H1 (cell line): ENCODE measurements at regions not wholly inside any gene's neighbourhood (a gene's known extent, or its start where the extent isn't known, plus 50 kb on each side); places are given as distances from the start of the nearest gene placed in this dataset.

Experiments
- CTCF ChIA-PET: fragments of 300-600 bp; sonication (Branson Sonifier 250); formaldehyde crosslinking; loops from one replicate; lab custom pipeline; 2021; ENCODE audit not compliant: partially characterized antibody; lab: Charles Lee
- POLR2A ChIA-PET: fragments of 300-600 bp; sonication (Branson Sonifier 250); formaldehyde crosslinking; loops from one replicate; lab custom pipeline; 2021; ENCODE audit warnings: inconsistent platforms; ENCODE audit not compliant: partially characterized antibody; lab: Charles Lee
- DNase-seq, 2 experiments: peaks; one replicate each; pipeline versions ENCODE4 v3.0.0 to v3.0.0-alpha.2; 2010 to 2022; ENCODE audit warnings: low spot score in 2 of 2, low read depth in 1 of 2, mixed read lengths in 1 of 2
- FAIRE-seq: peaks from 2 replicates; lab custom pipeline; 2011; peaks lifted over from hg19 to GRCh38; lab: Jason Lieb, UNC
- H2AFZ ChIP-seq: 2 replicates; pipeline ENCODE4 v1.8.1; 2012; ENCODE audit warnings: low read length, inconsistent platforms
- H2AK5ac ChIP-seq: 2 replicates; pipeline ENCODE4 v1.6.1; 2013; ENCODE audit warnings: low read depth, low read length
- H2BK120ac ChIP-seq: replicated peaks from 2 replicates; pipeline ENCODE3; 2013; ENCODE audit warnings: low read depth, low read length, inconsistent platforms
- H2BK12ac ChIP-seq: 2 replicates; pipeline ENCODE4 v1.6.1; 2013; ENCODE audit warnings: low read depth, low read length
- H2BK15ac ChIP-seq: 2 replicates; pipeline ENCODE4 v1.6.1; 2013; ENCODE audit warnings: low read length
- H2BK20ac ChIP-seq: 2 replicates; pipeline ENCODE4 v1.6.1; 2013; ENCODE audit warnings: low read length
- H2BK5ac ChIP-seq: 2 replicates; pipeline ENCODE4 v1.6.1; 2013; ENCODE audit warnings: low read depth, low read length
- H3K14ac ChIP-seq: 2 replicates; pipeline ENCODE4 v1.6.1; 2013; ENCODE audit warnings: inconsistent platforms; ENCODE audit not compliant: insufficient read length
- H3K18ac ChIP-seq: 2 replicates; pipeline ENCODE4 v1.6.1; 2013; ENCODE audit warnings: low read length; ENCODE audit errors: extremely low read depth
- H3K23ac ChIP-seq: 2 replicates; pipeline ENCODE4 v1.6.1; 2013; ENCODE audit warnings: inconsistent platforms; ENCODE audit not compliant: insufficient read length
- H3K23me2 ChIP-seq: 2 replicates; pipeline ENCODE4 v1.6.1; 2013; ENCODE audit warnings: low read depth, low read length
- H3K27ac ChIP-seq: 2 replicates; pipeline ENCODE4 v1.6.1; 2011; ENCODE audit warnings: low read depth, low read length, inconsistent platforms
- H3K27me3 ChIP-seq, 4 experiments: replicated peaks in 1 of 4; 1 replicate in 1 of 4; 2 replicates in 3 of 4; pipeline versions ENCODE4 v1.6.1 to v1.8.1; 2011 to 2013; ENCODE audit warnings: low read length in 3 of 4, mild to moderate bottlenecking in 3 of 4, inconsistent platforms in 2 of 4, mixed read lengths in 2 of 4, moderate library complexity in 1 of 4; ENCODE audit not compliant: control insufficient read depth in 3 of 4, insufficient read depth in 3 of 4; ENCODE audit errors: extremely low read depth in 1 of 4
- H3K36me3 ChIP-seq, 4 experiments: 2 replicates each; pipeline versions ENCODE4 v1.6.1 to v1.8.1; 2011 to 2013; ENCODE audit warnings: mild to moderate bottlenecking in 4 of 4, low read length in 3 of 4, moderate library complexity in 2 of 4, control low read depth in 1 of 4, inconsistent platforms in 1 of 4; ENCODE audit not compliant: insufficient read depth in 4 of 4, control insufficient read depth in 2 of 4
- H3K4ac ChIP-seq: replicated peaks from 2 replicates; pipeline ENCODE3; 2013; ENCODE audit warnings: low read length, low read depth, mixed read lengths, inconsistent platforms; ENCODE audit not compliant: insufficient read length
- H3K4me1 ChIP-seq, 4 experiments: replicated peaks in 1 of 4; 1 replicate in 1 of 4; 2 replicates in 3 of 4; pipeline versions ENCODE4 v1.6.1 to v1.8.1; 2011 to 2013; ENCODE audit warnings: low read length in 3 of 4, inconsistent platforms in 2 of 4, mixed read lengths in 1 of 4; ENCODE audit not compliant: insufficient read depth in 4 of 4, control insufficient read depth in 3 of 4
- H3K4me2 ChIP-seq, 2 experiments: 2 replicates each; pipeline versions ENCODE4 v1.6.1 to v1.8.1; 2011 to 2013; ENCODE audit warnings: low read depth in 2 of 2, low read length in 2 of 2, control low read depth in 1 of 2, inconsistent platforms in 1 of 2, mild to moderate bottlenecking in 1 of 2; ENCODE audit not compliant: insufficient read depth in 1 of 2
- H3K4me3 ChIP-seq, 4 experiments: fragments of 200-600, 300-600 bp in 1 of 4; sonication (generic), shearing (Covaris generic), sonication (Bioruptor Twin) in 1 of 4; 2 replicates each; pipeline versions ENCODE4 v1.5.1 to v1.8.1; 2011 to 2016; ENCODE audit warnings: low read length in 4 of 4, low read depth in 3 of 4, control low read depth in 2 of 4, inconsistent platforms in 2 of 4, mild to moderate bottlenecking in 2 of 4, mixed read lengths in 1 of 4, moderate library complexity in 1 of 4; ENCODE audit not compliant: insufficient read depth in 2 of 4; ENCODE audit errors: extremely low read depth in 1 of 4
- H3K56ac ChIP-seq: replicated peaks from 2 replicates; pipeline ENCODE3; 2013; ENCODE audit warnings: low read depth, mild to moderate bottlenecking, mixed read lengths, low read length, inconsistent platforms; ENCODE audit not compliant: insufficient read length
- H3K79me1 ChIP-seq: 2 replicates; pipeline ENCODE4 v1.6.1; 2013; ENCODE audit warnings: low read depth, low read length, control low read depth
- H3K79me2 ChIP-seq, 2 experiments: 2 replicates each; pipeline versions ENCODE4 v1.6.1 to v1.8.1; 2012 to 2013; ENCODE audit warnings: low read length in 2 of 2, mild to moderate bottlenecking in 2 of 2, inconsistent platforms in 1 of 2; ENCODE audit not compliant: insufficient read depth in 2 of 2, control insufficient read depth in 1 of 2
- H3K9ac ChIP-seq, 4 experiments: replicated peaks in 1 of 4; 1 replicate in 1 of 4; 2 replicates in 3 of 4; pipeline versions ENCODE4 v1.6.1 to v1.8.1; 2011 to 2013; ENCODE audit warnings: low read depth in 3 of 4, low read length in 3 of 4, control low read depth in 2 of 4, mild to moderate bottlenecking in 2 of 4, moderate library complexity in 2 of 4, inconsistent platforms in 1 of 4; ENCODE audit errors: extremely low read depth in 1 of 4
- H3K9me3 ChIP-seq, 2 experiments: 2 replicates each; pipeline versions ENCODE4 v1.6.1 to v1.8.1; 2012 to 2013; ENCODE audit warnings: mild to moderate bottlenecking in 2 of 2, moderate library complexity in 2 of 2, control low read depth in 1 of 2, inconsistent platforms in 1 of 2, low read depth in 1 of 2, low read length in 1 of 2, mixed read lengths in 1 of 2; ENCODE audit not compliant: insufficient read depth in 2 of 2
- H4K20me1 ChIP-seq, 2 experiments: replicated peaks in 1 of 2; 2 replicates each; pipeline versions ENCODE3 to v1.8.1; 2011 to 2013; ENCODE audit warnings: inconsistent platforms in 2 of 2, low read length in 2 of 2, mild to moderate bottlenecking in 1 of 2; ENCODE audit not compliant: insufficient read depth in 2 of 2, control insufficient read depth in 1 of 2
- H4K5ac ChIP-seq: 2 replicates; pipeline ENCODE4 v1.6.1; 2013; ENCODE audit warnings: low read length, low read depth, mixed read lengths, inconsistent platforms; ENCODE audit not compliant: insufficient read length
- H4K8ac ChIP-seq: 2 replicates; pipeline ENCODE4 v1.8.0; 2013; ENCODE audit warnings: mild to moderate bottlenecking, moderate library complexity, low read length, inconsistent platforms; ENCODE audit not compliant: insufficient read depth; ENCODE audit errors: extremely low read depth
- H4K91ac ChIP-seq: replicated peaks from 2 replicates; pipeline ENCODE3; 2013; ENCODE audit warnings: low read length, mixed read lengths, inconsistent platforms; ENCODE audit not compliant: insufficient read length
- CHD2 ChIP-seq: IDR thresholded peaks from 2 replicates; pipeline ENCODE4 v1.6.1; 2012; ENCODE audit warnings: low read length, improper control_type of control experiment
- EGR1 ChIP-seq: IDR thresholded peaks from 2 replicates; pipeline ENCODE4 v1.6.1; 2011; ENCODE audit warnings: low read depth, low read length, borderline replicate concordance
- MAFK ChIP-seq: IDR thresholded peaks from 2 replicates; pipeline ENCODE4 v1.6.1; 2012; ENCODE audit warnings: low read depth, mild to moderate bottlenecking, improper control_type of control experiment, low read length
- TAF1 ChIP-seq: IDR thresholded peaks from 2 replicates; pipeline ENCODE4 v1.6.1; 2011; ENCODE audit warnings: mild to moderate bottlenecking, low read depth, low read length
- TCF12 ChIP-seq: IDR thresholded peaks from 2 replicates; pipeline ENCODE4 v1.6.1; 2011; ENCODE audit warnings: low read depth, mild to moderate bottlenecking, low read length
- YY1 ChIP-seq: IDR thresholded peaks from 2 replicates; pipeline ENCODE4 v1.6.1; 2011; ENCODE audit warnings: low read depth, mild to moderate bottlenecking, low read length
- WGBS, 2 experiments: shearing (Covaris generic) in 1 of 2; methylation state at CpG; one replicate each; pipeline versions ENCODE4 v1.1.6 to v1.1.7; 2013 to 2015; ENCODE audit warnings: low lambda C conversion rate in 2 of 2, mixed read lengths in 2 of 2, inconsistent platforms in 1 of 2, low coverage in 1 of 2, missing lambda C conversion rate in 1 of 2; ENCODE audit not compliant: insufficient replicate concordance in 2 of 2, insufficient coverage in 1 of 2, insufficient read length in 1 of 2; ENCODE audit errors: extremely low coverage in 1 of 2, missing lambda C conversion rate in 1 of 2; 5-methylcytosine and 5-hydroxymethylcytosine counted together

- WGBS, 2 experiments, result 97% methylated on average over 2 of the region's 2 CpGs; no CpG with 5 or more reads in 1 of the 2 experiments
- no peaks in the 10 kb centered on the region for H3K79me1 ChIP-seq
- H3K56ac ChIP-seq, result no peak overlapping the region
- H3K79me2 ChIP-seq, result no peaks in the 10 kb centered on the region
- H2AFZ ChIP-seq, result no peak overlapping the region
- no peaks in the 10 kb centered on the region for H3K23me2 ChIP-seq
- POLR2A ChIA-PET, result no interaction called here
- H3K36me3 ChIP-seq, result no peaks in the 10 kb centered on the region
- CTCF ChIA-PET, result no interaction called here
- no peak overlapping the region for H3K23ac ChIP-seq
- H4K8ac ChIP-seq, result no peak overlapping the region
- no peaks in the 10 kb centered on the region for H4K20me1 ChIP-seq
- no peak overlapping the region for H2BK120ac ChIP-seq
- no peak overlapping the region for H2AK5ac ChIP-seq
- no peak overlapping the region for H2BK5ac ChIP-seq
- H3K9me3 ChIP-seq, result no peaks in the 10 kb centered on the region
- no peak overlapping the region for H4K5ac ChIP-seq
- FAIRE-seq, result no peak
- TF ChIP-seq MAFK (no peak), YY1 (no peak), CHD2 (no peak), TCF12 (no peak), EGR1 (no peak), TAF1 (no peak)
- TF ChIP-seq, all 59 proteins: peak for 0
- Histone ChIP-seq H3K9ac (no peak overlapping the region), H3K4me1 (no peaks in the 10 kb centered on the region), H3K14ac (no peak overlapping the region), H2BK12ac (no peak overlapping the region), H3K4ac (no peak overlapping the region), H3K4me3 (no peak overlapping the region), H3K4me2 (no peak overlapping the region), H2BK15ac (no peak overlapping the region), H3K18ac (no peak overlapping the region), H3K27ac (no peak overlapping the region), H2BK20ac (no peak overlapping the region), H4K91ac (no peak overlapping the region), H3K27me3 (no peaks in the 10 kb centered on the region)
- DNase-seq, result no peak
Measured at GRCh38 chr1:188382851-188383250, 1554.1 kb downstream of the PLA2G4A start.
